Keratinocyte (primary cell): ENCODE measurements at regions not wholly inside any gene's neighbourhood (a gene's known extent, or its start where the extent isn't known, plus 50 kb on each side); places are given as distances from the start of the nearest gene placed in this dataset.

ENCODE experiments used
- DNase-seq: peaks from one replicate; pipeline ENCODE4 v3.0.0-alpha.2; 2011; ENCODE audit warnings: low read depth, missing footprints, low spot score
- FAIRE-seq: peaks from 2 replicates; lab custom pipeline; 2011; peaks lifted over from hg19 to GRCh38; lab: Jason Lieb, UNC
- H2AFZ ChIP-seq: 2 replicates; pipeline ENCODE4 v1.6.0; 2012; ENCODE audit warnings: low read length, control low read depth, inconsistent platforms; ENCODE audit not compliant: control insufficient read depth
- H3K27ac ChIP-seq: 2 replicates; pipeline ENCODE4 v1.5.1; 2011; ENCODE audit warnings: low read length; ENCODE audit not compliant: control insufficient read depth, insufficient read depth
- H3K27me3 ChIP-seq: 3 replicates; pipeline ENCODE4 v1.6.0; 2011; ENCODE audit warnings: low read length; ENCODE audit not compliant: control insufficient read depth, insufficient read depth; ENCODE audit errors: extremely low read depth
- H3K36me3 ChIP-seq, 2 experiments: 2 replicates in 1 of 2; 3 replicates in 1 of 2; pipeline ENCODE4 v1.5.1; 2011; ENCODE audit warnings: low read length in 2 of 2, mild to moderate bottlenecking in 1 of 2; ENCODE audit not compliant: control insufficient read depth in 2 of 2, insufficient read depth in 2 of 2; ENCODE audit errors: extremely low read depth in 1 of 2
- H3K4me1 ChIP-seq: 3 replicates; pipeline ENCODE4 v1.5.1; 2011; ENCODE audit warnings: low read length; ENCODE audit not compliant: control insufficient read depth, insufficient read depth; ENCODE audit errors: extremely low read depth
- H3K4me2 ChIP-seq: 3 replicates; pipeline ENCODE4 v1.6.0; 2011; ENCODE audit warnings: low read depth, low read length; ENCODE audit not compliant: control insufficient read depth, insufficient read depth; ENCODE audit errors: extremely low read depth
- H3K4me3 ChIP-seq, 3 experiments: fragments of 200-600 bp in 1 of 3; sonication (generic) in 1 of 3; 2 replicates in 2 of 3; 3 replicates in 1 of 3; pipeline ENCODE4 v1.5.1; 2011 to 2016; ENCODE audit warnings: low read length in 3 of 3, mild to moderate bottlenecking in 3 of 3, control low read depth in 2 of 3, inconsistent platforms in 1 of 3, low read depth in 1 of 3, mixed read lengths in 1 of 3, mixed run types in 1 of 3, moderate library complexity in 1 of 3; ENCODE audit not compliant: control insufficient read depth in 2 of 3, insufficient read depth in 2 of 3; ENCODE audit errors: extremely low read depth in 1 of 3
- H3K79me2 ChIP-seq: 2 replicates; pipeline ENCODE4 v1.6.0; 2012; ENCODE audit warnings: low read length; ENCODE audit not compliant: control insufficient read depth, insufficient read depth
- H3K9ac ChIP-seq: 3 replicates; pipeline ENCODE4 v1.6.0; 2011; ENCODE audit warnings: low read length; ENCODE audit not compliant: control insufficient read depth, insufficient read depth; ENCODE audit errors: extremely low read depth
- H3K9me1 ChIP-seq: 3 replicates; pipeline ENCODE4 v1.6.0; 2011; ENCODE audit warnings: low read length; ENCODE audit not compliant: control insufficient read depth, insufficient read depth; ENCODE audit errors: extremely low read depth
- H3K9me3 ChIP-seq: 2 replicates; pipeline ENCODE4 v1.5.1; 2012; ENCODE audit warnings: low read depth, low read length; ENCODE audit not compliant: control insufficient read depth
- H4K20me1 ChIP-seq: 3 replicates; pipeline ENCODE4 v1.6.0; 2011; ENCODE audit warnings: low read length; ENCODE audit not compliant: control insufficient read depth, insufficient read depth; ENCODE audit errors: extremely low read depth
- CTCF ChIP-seq, 3 experiments: IDR thresholded peaks in 1 of 3; conservative IDR thresholded peaks in 1 of 3; optimal IDR thresholded peaks in 1 of 3; 2 replicates in 2 of 3; 3 replicates in 1 of 3; pipeline versions ENCODE3 to v1.5.1; 2011; ENCODE audit warnings: low read length in 3 of 3, mild to moderate bottlenecking in 3 of 3, moderate library complexity in 2 of 3, control low read depth in 1 of 3, inconsistent platforms in 1 of 3; ENCODE audit not compliant: insufficient read depth in 2 of 3; ENCODE audit errors: extremely low read depth in 1 of 3
- EZH2 ChIP-seq: IDR thresholded peaks from one replicate; pipeline ENCODE4 v1.6.1; 2012; ENCODE audit warnings: inconsistent platforms, mild to moderate bottlenecking, low read length, moderate library complexity
- dilution Hi-C: fragments of 300-500 bp; cut with MboI; formaldehyde crosslinking; loops from one replicate; pipeline ENCODE4 v1.7.0; 2020; ENCODE audit warnings: low sequenced_read_pairs; ENCODE audit not compliant: extremely low pct_ligation_motif_present

- TF ChIP-seq CTCF (optimal IDR thresholded peaks at IDR 0.05 in 1 of 3, IDR thresholded peaks at IDR 0.05 in 1 of 3, conservative IDR thresholded peaks at IDR 0.05 in 1 of 3; ENCODE audit: extremely low read depth in 1 of 3, insufficient read depth in 2 of 3, low read length in 3 of 3), result no peak
- no peak for TF ChIP-seq EZH2
- Histone ChIP-seq H3K9ac (no peak overlapping the region), H3K36me3 (no peaks in the 10 kb centered on the region), H4K20me1 (no peaks in the 10 kb centered on the region), H3K79me2 (no peaks in the 10 kb centered on the region), H3K4me1 (no peaks in the 10 kb centered on the region), H3K9me1 (no peaks in the 10 kb centered on the region), H3K9me3 (no peaks in the 10 kb centered on the region), H3K27ac (no peak overlapping the region), H3K4me3 (no peak overlapping the region), H3K27me3 (no peaks in the 10 kb centered on the region), H2AFZ (no peak overlapping the region), H3K4me2 (no peak overlapping the region)
- dilution Hi-C loops, result no loop called here
- FAIRE-seq (no peak), DNase-seq (no peak)
These were observed 407.6 kb downstream of the DNAH5 start for GRCh38 chr5:13536933-13537332.

- Histone ChIP-seq H3K4me2 (no peak overlapping the region), H3K4me1 (no peaks in the 10 kb centered on the region), H3K9me3 (no peaks in the 10 kb centered on the region), H4K20me1 (no peaks in the 10 kb centered on the region), H2AFZ (no peak overlapping the region), H3K4me3 (no peak overlapping the region), H3K79me2 (no peaks in the 10 kb centered on the region), H3K9me1 (no peaks in the 10 kb centered on the region), H3K27ac (no peak overlapping the region), H3K9ac (no peak overlapping the region), H3K36me3 (no peaks in the 10 kb centered on the region), H3K27me3 (no peaks in the 10 kb centered on the region)
- dilution Hi-C loops, result no loop called here
- no peak for DNase-seq
- TF ChIP-seq EZH2 (no peak), CTCF (optimal IDR thresholded peaks at IDR 0.05 in 1 of 3, IDR thresholded peaks at IDR 0.05 in 1 of 3, conservative IDR thresholded peaks at IDR 0.05 in 1 of 3; ENCODE audit: extremely low read depth in 1 of 3, insufficient read depth in 2 of 3, low read length in 3 of 3) (no peak)
- no peak for FAIRE-seq
These were observed 410.7 kb downstream of the DNAH5 start for GRCh38 chr5:13533833-13534232.
